HT1080 (cell line): ENCODE measurements at regions not wholly inside any gene's neighbourhood (a gene's known extent, or its start where the extent isn't known, plus 50 kb on each side); places are given as distances from the start of the nearest gene placed in this dataset.
"Not testable (repeated sequence)": the region's sequence is repeated elsewhere in the genome, so short reads cannot be mapped to it uniquely, and the experiment has no call there.

Experiments
- DNase-seq: peaks from one replicate; pipeline ENCODE4 v3.0.0-alpha.2; 2015; ENCODE audit warnings: low read depth

GRCh38 chr18:22563164-22563583 is 145.5 kb upstream of the CTAGE1 start:
- DNase-seq, result peak; percentile 80

GRCh38 chr18:22564036-22564435 is 146.3 kb upstream of the CTAGE1 start:
- DNase-seq, result peak; percentile 31

DNA sequence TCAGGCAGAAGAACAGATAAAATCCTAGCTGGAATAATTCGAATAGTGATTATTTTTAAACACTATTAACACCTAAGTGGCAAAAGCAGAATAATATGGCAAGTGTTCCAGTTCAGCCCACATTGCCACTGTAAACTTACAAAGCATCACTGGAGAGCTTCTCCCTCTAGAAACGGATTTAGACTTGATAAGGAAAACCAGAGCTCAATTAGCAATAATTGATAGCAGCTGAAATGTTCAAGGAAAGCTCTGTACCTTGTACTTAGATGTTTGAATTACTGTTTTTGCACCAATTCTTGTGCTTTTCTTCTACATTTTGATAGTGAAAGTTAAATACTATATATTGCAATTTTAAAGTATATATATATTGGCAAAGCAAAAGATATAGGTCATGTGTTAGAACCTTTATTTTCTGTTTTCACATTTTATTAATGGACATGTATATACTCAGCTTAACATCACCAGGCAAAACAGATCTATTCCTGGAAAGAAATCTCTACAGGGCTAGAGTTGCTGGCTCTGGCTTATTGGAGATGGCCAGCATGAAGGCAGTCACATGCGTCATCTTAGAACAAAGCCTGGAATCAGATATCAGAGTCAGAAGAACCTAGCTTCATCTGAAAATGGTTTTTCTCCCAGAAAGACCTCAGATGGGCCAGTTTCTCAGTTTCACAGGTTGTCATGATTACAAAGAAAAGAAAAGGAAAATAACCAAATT is 149.1 kb upstream of the CTAGE1 start:
- no peak for DNase-seq

DNA sequence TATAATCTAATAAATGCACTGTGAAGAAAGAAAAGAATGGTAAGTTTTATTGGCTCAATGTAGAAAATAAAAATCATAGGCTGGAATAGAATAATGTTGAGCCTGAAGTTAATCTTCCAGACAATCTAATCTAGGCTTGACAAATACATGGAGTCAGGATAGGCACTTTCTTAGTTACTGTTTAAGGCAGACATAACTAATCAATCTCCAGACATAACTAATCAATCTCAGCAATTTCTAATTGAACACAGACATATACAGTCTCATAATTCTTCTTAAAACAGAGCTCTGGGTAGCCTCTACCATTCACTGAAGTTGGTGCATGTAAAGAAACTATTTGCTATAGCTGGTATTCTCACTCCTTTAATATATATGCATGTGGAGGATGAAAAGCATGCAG is 150.1 kb upstream of the CTAGE1 start:
- DNase-seq, result no peak

DNA sequence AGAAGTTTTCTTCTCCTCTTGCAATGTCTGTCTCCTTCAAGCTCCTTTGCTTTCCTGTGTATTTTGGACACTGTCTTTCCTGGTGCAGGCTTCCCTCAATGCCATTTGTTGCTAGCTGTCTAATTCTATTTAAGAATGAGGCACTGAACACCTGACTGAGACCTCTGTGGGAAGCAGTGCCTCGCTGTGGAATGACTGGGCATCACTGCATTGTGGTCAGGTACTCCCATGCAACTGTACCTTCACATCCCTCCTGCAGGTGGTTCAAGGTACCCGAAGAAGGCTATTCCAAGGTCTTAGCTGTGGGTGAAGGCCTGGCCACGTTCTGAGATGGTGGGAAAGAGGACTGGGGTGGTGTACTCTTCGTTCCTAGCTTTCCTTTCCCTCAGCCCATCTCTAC is 152.8 kb upstream of the CTAGE1 start:
- DNase-seq, result no peak

GRCh38 chr18:22572341-22572740 is 154.6 kb upstream of the CTAGE1 start:
- no peak for DNase-seq

DNA sequence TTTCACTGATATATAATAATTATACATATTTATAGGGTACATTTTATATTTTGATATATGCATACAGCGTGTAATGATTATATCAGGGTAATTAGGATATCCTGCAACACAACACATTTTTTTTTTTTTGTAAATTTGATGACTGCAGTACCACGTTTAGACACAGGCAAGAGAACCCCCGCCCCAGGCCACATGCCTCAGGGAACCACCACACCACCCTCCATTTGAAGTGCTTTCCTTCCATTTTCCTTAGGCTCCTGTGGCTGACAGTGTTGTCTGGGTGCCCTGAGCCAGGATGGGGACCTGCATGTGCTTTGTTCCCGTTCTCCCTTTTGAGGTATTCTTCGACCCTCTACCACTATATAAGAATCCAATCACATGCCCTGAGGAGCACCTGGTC is 161.6 kb upstream of the CTAGE1 start:
- no peak for DNase-seq

- DNase-seq, result no peak
These were observed 167.6 kb upstream of the CTAGE1 start for GRCh38 chr18:22585333-22585732.

DNA sequence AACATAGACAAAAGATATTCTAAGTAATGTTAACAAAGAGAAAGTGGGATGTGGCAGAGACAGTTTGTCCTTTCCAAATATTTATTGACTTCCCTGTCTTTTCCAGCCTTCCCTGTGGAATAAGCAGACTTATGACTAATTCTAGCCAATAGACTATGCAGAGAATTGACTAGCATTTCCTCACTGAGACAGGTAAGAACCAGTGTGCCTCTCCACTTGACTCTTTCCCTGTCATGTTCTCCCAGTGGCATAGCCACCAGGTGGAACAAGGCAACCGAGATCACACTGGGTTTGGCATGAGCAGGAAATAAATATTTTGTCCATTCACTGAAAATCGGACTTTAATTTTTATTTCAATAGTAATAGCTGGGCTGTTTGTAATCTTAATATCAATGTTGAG is 168.1 kb upstream of the CTAGE1 start:
- DNase-seq, result no peak

DNA sequence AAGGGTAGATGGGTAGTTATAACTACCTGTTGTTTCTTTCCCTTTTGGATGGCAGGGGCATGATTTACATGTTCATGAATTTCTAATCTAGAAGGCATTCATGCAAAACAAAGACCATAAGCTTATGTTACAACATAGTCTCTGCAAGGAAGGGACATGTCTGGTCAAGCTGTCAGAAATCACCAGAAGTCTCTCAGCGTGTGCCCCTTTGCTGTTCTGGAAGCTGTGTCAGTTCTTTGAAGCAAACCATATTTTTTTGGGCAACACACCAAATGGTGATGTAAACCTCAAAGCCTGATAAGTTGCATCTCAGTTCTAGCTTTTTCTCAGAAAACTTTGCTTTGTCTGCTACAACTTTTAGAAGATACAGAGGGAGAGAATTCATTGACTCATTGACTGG is 173.5 kb upstream of the CTAGE1 start:
- DNase-seq, result no peak

- no peak for DNase-seq
These were observed 176.5 kb upstream of the CTAGE1 start for GRCh38 chr18:22594155-22594690.

DNA sequence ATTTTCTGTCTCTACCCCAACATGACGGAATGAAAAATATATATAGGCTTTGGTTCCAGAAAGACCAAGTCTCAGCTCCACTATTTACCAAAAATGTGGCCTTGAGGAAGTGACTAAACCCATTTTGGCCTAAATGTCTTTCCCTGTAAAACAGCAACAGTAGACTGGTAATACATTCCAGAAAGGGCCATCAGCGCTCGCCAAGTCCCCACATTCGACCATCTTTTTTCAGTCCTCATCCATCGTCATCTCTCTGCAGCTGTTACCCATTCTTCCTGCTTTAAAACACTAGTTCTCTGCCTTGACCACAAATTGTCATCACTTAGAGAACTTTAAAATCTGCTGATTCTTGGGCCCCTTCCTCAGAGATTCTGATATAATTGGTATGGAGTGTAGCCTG is 183.8 kb upstream of the CTAGE1 start:
- DNase-seq, result no peak

DNA sequence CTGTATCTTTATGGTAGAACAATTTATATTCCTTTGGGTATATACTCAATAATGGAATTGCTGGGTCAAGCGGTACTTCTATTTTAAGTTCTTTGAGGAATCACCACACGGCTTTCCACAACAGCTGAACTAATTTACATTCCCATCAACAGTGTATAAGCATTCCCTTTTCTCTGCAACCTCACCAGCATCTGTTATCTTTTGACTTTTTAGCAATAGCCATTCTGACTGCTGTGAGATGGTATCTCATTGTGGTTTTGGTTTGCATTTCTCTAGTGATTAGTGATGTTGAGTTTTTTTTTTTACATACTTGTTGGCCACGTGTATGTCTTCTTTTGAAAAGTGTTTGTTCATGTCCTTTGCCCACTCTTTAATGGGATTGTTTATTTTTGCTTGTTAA is 184.7 kb upstream of the CTAGE1 start:
- not testable (repeated sequence) for DNase-seq

DNA sequence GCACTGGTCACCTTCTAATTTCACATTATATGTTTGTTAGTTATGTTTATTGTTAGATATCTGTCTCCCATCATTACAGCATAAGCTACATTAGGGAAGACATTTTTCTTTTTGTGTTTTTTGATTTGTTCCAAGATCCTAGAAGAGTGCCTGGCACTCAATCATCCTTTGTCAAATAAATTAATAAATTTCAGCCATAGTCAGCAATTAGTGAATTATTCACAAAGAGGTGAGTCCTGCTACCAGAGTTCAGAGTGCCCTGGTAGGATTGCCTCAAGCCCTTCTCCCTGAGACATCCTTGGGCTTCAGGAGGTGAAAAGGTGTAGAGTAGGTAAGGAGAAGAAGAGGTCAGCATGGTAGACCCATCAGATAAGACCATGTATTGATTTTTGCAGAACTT is 186.2 kb upstream of the CTAGE1 start:
- no peak for DNase-seq

GRCh38 chr18:22604390-22604985 is 186.8 kb upstream of the CTAGE1 start:
- DNase-seq, result no peak

DNA sequence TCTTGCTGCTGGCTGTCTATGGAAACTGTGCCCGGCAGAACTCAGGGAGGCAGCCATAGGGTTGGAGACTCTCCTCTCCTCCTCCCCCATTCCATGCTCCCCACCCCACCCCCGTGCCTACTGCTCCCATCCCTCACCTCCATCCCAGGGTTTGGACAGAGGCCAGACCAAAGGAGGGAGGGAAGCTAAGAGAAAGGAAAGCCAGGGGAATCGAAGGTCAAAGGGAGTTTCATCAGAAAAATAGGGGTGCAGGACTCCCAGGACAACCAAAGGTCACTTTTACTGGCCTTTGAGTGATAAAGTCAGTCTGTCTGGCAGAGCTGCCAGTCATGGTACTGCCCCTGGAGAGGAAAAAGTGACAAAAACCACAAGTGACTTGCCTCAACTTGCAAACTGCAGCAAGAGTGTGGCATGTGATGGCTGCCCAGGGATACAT is 187.3 kb upstream of the CTAGE1 start:
- DNase-seq, result no peak

GRCh38 chr18:22605736-22606135 is 188.0 kb upstream of the CTAGE1 start:
- DNase-seq, result no peak

- DNase-seq, result no peak
These were observed 189.0 kb upstream of the CTAGE1 start for GRCh38 chr18:22606563-22607283.

DNA sequence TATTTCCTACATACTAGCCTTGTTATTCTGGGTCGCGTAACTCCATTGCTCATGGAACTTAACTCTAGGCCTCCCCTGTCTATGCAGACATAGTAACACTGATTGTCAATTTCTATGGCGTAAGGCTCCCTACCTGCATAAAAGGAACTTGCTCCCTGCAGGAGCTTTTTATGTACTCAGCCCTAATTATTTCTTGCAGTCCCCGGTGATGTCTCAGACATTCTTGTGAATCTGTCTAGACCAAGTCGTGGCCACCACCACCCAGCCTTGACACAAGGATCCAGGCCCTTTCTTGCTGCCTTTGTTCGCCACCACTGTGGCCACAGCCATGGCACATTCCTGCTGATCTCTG is 189.5 kb upstream of the CTAGE1 start:
- DNase-seq, result no peak

- no peak for DNase-seq
These were observed 191.1 kb upstream of the CTAGE1 start for GRCh38 chr18:22608847-22609246.

GRCh38 chr18:22609642-22610041 is 191.9 kb upstream of the CTAGE1 start:
- peak; percentile 40 for DNase-seq

GRCh38 chr18:22613058-22613690 is 195.5 kb upstream of the CTAGE1 start:
- DNase-seq, result no peak
